Right kidney (tissue), 1 donor: ENCODE measurements at regions not wholly inside any gene's neighbourhood (a gene's known extent, or its start where the extent isn't known, plus 50 kb on each side); places are given as distances from the start of the nearest gene placed in this dataset.
A peak's percentile ranks its signal among the peaks of the same experiment; 100 is the strongest.
"Not testable (repeated sequence)": the region's sequence is repeated elsewhere in the genome, so short reads cannot be mapped to it uniquely, and the experiment has no call there.

Experiments used
- DNase-seq: peaks from one replicate; pipeline ENCODE4 v3.0.0-alpha.2; 2016

DNA sequence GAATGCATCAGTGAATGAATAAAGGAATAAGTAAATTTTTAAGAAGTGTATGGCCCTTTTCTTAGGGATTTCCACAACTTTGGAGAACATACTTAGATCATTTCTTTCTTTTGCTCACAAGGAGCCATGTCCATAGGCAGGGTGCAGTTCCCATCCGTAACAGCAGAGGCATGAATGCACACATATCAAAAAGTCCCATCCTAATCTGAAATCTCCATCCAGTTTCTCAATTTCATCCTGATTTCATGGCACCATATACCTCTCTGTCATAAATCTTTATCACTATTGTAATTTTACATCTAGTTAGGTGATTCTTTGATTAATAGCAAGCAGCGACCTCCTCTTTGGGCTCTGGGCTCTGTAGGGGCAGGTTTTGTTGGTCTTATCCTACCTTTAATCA is 359.2 kb downstream of the RRAGC start:
- no peak for DNase-seq

DNA sequence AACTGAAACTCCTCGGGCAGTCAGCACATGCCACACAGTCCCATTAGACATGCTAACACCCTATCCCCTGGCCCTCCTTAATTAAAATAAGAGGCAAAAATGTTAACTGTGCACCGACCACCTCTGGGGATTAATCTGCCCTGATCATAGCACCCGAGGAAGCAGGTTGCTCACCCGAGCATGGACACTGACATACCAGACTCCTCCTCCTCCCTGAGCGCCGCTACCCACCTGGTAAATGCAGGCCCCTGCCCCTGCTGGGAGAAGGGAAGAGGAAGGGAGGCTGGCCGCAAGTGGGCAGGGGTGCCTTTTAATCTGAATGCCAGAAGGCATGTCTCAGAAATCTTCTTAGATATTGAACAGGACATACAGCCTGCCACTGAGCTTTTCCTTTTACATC is 360.9 kb downstream of the RRAGC start:
- DNase-seq = no peak

DNA sequence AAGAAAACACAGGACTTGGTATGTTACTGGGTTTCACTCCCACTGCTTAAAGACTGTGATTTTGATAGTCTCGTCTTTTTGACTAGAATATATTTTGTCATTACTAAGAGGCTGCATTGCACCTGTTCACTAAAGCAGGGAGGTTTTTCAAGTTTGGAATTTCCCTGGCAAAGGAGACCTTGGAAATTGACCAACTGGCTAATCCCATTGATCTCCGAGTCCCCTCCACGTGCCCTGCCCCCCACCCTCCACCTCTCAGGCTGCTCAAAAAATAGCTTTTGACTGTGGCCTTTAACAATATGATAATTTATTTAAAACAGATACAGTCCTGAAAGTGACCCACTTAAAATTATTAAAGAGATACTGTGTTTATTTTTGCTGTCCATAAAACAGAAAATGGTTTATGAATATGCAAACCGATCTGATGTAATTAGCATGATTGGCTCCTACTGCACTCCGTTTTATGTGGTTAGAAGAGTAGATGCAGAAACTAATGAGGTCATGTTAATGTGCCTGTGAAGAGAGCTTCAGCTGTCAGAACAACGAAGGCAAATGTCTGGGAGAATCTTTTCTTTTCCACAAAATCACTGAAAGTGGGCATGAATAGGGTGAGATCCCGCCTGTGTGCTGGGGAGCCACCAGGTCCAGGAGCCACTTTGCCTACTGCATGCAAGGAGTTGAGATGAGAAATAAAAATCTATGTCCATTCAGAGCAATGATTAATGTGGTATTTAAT is 361.5 kb downstream of the RRAGC start:
- DNase-seq = no peak

DNA sequence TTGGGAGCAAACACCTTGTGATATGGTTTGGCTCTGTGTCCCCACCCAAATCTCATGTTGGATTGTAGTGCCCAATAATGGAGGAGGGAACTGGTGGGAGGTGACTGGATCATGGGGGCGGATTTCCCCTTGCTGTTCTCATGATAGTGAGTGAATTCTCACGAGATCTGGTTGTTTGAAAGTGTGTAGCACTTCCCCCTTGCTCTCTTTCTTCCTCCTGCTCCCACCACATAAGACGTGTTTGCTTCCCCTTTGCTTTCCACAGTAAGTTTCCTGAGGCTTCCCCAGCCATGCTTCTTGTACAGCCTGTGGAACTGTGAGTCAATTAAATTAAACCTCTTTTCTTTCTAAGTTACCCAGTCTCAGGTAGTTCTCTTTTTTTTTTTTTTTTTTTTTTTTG is 366.3 kb downstream of the RRAGC start:
- not testable (repeated sequence) for DNase-seq

DNA sequence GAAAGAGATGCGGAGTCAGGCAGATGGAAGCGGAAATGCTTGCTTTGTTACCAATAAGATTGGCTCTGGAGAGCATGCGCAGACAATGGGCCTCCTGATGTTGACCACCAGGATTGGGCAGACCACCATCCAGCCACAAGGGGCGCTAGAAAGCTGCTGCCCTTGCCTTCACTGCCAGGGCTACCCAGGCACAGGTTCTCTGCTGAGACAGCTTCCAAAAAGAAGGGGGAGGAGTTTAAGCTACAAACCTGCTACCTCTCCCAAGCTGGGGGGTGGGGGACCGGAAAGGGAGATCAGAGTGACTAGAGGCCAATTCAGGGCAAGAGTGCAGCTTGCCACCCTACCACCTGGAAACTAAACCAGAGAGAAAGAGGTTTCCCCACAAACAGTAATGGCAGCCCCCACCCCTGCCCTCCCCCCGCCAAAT is 369.7 kb downstream of the RRAGC start:
- DNase-seq = no peak

DNA sequence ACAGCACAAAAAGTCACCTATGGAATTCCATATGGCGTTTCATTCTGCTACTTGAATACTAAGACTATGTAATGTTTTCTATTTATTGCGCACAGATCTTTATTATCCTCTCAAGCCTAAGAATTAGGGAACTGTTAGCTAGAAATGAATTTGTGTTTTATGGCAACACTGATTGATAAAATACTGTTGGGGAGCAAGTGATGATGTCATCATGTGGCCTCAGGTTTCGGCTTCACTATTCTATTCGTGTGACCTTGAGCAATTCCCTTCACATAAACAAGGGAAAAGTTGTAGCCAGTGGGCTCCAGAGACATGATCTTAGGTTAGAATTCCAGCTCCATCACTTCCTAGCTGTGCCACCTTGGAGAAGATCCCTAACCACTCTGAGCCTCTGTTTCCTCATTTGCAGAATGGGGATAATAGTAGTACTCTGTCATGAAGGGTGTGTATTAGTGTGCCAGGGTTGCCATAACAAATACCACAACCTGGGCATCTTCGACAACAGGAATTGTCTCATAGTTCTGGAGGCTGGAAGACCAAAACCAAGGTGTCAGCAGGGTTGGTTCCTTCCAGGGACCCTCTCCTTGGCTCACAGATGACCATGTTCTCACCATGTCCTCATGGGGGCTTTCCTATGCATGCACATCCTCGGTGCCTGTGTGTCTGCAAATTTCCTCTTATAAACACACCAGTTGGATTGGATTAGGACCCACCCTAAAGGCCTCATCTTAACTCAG is 371.2 kb downstream of the RRAGC start:
- no peak for DNase-seq

DNA sequence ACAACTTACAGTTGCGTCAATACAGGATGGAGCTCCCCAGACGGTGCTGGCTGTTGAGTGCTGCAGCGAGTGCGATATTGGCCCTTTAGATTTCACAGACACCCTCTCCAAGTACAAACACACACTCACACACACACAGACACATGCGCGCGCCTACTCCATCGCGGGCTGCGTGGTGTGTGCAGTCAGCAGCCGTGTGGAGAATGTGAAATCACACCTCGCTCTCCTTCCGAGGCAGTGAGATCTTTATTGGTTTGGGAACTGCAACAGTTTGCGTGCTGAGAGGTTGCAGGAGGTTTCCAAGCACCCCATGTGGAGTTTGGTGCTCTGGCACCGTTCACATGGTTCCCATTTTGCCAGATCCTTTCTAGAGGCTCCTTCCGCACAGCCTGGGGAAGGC is 372.2 kb downstream of the RRAGC start:
- no peak for DNase-seq

DNA sequence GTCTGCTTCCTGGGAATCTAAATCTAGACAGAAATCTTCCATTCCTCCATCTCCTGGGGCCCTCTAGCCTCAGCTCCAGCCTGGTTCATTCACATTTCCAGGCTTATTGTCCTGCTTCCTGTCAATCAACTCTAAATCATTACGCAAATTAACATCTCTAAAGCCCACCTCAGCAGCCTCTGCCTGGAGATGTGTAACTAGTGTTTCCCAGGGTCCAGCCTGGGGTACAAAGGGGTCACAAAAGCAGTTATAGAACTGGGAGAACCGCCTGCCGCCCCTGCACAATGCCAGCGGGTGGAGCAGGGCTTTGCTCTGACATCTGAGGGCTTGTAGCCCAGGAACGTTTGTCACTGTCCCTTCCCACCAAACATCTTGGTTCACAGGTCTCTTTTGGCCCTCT is 373.5 kb downstream of the RRAGC start:
- DNase-seq = no peak

DNA sequence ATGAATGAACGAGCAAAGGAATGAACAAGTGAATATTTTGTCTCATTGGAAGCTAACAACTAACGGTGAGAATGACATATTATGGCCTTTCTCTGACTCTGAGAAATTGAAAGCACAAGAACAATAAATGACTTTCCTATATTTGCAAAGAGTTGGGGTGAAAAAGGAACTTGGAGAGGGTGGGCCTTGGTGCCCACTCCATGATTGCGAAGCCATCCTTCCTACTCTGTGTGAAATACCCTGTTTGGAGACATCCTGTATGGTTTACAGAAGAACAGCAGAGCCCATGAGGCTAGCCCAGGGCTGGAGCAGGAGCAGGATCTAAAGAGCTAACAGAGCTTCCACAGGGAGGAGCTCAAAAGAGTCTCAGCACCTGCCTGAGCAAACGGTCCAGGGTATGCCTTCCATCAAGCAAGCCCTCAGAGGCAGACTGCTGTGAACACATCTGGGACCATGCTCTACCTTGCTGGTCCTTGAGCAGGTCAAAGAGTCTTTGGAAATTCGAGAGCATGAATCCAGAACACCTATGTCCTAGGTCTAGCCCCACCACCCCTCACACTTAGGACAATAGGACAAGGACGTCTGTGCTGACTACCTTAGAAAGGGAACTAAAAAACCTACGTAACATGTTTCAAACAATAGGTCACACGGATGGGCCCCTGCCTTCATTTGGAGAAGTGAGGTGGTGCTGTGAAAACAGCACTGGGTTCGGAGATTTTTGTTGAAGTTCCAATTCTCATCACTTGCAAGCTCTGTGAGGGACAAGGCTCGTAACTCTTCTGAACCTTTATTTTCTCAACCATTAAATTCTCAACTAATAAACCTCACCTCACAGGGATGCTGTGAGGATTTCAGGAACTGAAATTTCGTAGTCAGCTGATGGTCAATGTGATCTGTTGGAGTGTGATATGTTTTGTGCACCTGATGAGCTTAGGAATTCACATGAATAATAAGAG is 377.4 kb downstream of the RRAGC start:
- no peak for DNase-seq

DNA sequence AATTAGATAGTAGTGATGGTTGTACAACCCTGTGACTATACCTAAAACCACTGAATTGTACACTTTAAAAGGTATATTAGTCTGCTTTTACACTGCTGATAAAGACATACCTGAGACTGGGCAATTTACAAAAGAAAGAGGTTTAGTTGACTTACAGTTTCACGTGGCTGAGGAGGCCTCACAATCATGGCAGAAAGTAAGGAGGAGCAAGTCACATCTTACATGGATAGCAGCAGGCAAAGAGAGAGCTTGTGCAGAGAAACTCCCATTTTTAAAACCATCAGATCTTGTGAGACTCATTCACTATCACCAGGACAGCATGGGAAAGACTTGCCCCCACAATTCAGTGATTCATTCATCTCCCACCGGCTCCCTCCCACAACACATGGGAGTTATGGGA is 379.9 kb downstream of the RRAGC start:
- not testable (repeated sequence) for DNase-seq

DNA sequence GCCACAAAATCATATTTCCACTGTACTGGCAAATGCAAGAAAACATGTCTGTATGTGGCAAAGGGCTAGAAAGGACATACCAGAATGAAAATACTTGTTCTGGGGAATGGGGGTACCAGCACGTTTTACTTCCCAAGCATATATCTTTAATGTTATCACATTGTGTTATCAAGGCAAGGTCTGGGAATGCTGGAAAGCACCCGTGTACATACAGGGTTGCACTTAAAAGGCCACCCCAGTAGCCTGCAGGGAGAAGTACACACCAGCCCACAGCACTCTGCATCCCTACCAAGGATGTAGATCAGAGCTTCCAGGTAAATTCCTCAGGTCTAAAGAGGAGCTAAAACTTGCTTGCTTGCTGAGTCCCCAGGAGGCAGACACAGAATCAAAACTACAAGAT is 381.8 kb downstream of the RRAGC start:
- DNase-seq = no peak

DNA sequence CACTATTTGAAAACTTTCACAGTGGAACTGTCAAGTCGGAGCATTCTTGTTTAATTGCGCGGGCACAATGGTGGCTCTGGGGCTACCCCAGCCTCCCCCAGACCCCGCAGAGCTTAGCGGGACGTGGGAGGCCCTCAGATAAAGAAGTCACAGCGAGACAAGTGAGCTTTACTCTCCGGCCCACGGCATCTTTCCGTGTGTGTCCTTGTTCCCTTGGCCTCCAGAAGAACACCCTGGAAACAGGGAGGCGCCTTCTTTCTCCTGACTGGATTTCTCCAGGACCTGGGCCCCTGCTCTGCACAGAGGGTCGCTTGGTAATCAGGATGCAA is 382.8 kb downstream of the RRAGC start:
- peak; percentile 32 for DNase-seq

DNA sequence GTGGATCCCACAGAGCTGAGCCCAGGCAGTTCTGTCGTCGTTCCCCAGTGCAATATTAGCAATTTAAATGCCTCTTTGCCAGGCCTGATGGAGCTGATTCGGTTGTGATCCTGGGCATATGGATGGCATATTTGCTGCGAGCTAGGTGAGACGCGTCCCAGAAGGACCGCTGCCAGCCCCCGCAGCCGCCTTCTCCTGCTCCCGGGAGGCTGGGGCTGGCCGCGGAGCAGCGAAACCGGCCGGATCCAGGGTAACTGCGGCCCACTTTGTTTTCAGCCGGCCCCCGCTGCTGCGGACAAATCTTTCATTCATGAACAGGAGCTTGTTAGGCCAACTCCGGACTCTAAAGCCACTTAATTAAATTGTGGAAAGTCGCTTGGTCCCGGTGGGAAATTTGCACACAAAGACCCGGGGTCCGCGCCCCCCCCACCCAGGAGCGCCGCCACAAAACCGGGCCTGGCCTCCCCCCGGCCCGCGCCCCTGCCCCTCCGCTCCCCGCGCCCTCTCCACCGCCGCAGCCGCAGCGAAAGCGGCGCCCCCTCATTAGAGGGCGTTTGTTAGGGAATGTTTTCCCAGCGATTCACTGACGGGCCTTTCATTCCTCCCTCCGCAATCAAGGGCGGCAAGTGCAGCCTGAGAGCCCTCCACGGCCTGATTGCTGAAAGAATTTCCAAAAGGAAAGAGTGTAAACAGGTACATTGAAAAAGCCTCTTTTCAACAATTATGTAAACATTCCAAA is 383.3 kb downstream of the RRAGC start:
- DNase-seq = peak; percentile 48

DNA sequence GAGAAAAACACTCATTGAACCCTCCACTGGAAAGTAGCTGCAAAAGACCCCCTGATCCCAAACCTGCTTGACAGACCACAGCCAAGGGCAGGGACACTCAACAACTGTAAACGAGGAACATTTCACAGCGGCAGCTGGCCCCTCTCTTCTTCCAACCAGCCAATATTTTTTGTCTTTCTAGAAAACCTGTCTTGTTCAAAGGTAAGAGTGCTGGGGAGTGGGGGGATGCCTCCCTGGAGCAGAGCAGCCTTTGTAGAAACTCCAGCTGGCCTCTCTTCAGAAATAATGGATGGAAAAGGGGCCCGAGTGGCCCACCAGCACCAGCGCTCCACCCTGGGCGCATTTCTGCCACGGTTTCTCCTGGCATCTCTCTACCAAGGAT is 384.0 kb downstream of the RRAGC start:
- DNase-seq = no peak

DNA sequence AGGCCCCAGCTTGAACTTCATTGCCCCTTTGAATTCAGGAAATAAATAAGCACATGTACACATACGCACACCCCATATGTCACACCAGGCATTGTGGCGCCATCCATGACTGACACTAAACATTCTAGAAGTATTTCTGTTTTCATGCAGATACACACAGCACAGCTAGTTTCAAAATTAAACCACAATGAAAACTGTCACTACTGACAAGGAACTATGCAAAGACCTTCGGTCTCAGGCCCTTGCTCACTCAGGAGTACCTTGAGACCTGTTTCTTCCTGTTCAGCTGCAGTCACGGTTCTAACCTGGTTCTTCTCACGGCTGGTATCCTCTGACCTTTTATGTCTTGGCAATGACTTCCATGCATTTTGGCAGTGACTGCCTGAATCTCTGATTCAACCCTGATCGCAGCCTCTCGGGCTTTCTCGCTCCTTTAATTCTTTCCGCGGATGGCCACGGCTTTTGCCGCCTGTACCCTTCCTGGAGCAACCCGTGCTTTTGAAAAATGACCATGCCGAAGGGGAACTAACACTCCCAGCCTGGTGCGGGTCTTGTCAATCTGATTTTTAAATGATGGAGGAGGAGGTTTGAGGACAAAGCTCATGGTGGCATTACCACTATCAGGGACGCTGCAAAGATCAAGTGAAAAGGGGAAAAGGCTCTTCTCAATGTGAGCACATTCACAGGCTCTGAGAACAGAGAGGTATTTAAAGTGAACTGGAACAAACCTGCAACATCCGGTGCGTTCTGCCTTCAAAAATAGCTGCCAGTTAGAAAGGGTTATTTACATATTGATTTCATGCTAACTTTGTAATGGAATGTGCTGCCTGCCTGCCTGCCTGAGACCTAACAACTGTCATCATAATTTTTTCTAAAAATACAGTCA is 384.6 kb downstream of the RRAGC start:
- no peak for DNase-seq

DNA sequence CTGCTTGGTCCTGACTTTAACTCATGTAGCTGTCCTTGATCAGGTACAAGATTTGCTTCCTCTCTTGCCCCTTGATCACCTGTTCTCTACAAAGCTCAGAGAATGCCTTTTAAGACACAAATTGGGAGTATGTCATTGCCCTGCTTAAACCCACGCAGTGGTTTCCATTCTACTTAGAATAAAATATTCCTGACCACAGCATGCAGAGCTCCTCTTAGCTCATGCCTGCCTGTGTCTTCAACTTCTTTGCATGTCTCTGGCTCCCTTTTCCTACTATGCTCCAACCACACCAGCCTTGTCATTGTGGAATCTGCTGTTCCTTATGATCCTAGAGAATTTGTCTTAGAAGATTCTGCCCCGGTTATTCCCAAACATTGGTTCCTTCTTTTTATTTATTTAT is 393.1 kb downstream of the RRAGC start:
- no peak for DNase-seq

DNA sequence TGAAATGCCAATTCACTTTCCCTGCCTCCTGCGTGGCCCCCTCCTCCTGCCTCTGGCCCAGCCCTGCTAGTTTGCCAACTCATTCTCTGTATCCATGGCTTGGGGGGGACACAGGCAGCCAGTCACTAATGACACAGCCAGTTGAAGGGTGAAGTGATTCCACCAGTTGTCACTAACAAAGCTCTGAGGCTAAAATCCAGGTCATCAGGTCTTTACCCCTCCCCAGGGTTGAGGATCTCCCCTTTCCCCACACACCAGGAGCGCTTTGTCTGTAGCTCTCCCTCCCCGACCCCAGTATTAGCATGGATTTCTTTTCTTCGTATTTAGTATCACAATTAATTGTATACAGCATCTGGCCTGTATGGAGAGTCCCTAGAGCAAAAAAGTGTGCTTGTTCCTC is 394.1 kb downstream of the RRAGC start:
- DNase-seq = no peak

DNA sequence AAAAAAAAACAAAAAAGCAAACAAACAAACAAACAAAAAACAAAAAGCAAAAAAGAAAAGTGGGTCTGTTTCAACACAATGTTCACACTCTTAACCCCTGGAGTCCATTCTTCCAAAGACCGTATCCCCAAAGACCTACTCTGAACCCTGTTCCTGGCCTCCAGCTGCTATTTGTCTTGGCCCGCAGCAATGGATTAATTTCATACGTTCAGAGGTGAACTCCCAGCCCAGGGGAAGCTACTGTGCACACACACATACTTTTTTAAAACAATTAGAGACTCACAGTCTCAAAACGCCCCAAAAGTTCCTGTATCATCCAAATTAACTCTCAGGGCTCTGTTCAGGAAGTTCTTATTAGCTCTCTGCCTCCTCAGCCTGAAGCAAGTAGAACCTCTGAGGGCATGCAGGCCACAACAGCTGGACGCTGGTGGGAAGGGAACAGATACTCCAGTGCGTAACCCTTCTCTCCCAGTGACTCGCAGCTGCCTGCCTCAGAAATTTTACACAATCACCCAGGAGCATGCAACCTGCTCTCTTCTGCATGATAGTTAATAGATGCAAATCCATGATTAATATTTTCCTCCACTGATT is 395.4 kb downstream of the RRAGC start:
- DNase-seq = no peak

DNA sequence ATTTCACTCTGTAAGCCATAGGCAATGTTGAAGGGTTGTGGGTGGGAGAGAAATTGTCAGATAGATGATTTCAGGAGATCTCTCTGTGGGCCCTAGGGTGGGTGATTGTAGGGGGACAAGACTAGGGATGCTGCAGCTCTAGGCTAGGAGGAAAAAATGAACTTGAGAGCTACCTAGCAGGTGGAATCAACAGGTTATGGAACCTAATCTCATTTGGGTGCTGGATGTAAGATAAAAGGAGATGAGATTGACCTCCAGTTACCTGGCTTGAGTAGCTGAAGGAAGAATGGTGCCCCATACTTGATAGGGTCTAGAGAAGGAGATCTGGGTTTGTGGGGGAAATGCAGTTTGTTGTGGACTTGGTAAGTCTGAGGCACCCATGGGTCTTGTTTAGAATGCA is 396.5 kb downstream of the RRAGC start:
- no peak for DNase-seq

DNA sequence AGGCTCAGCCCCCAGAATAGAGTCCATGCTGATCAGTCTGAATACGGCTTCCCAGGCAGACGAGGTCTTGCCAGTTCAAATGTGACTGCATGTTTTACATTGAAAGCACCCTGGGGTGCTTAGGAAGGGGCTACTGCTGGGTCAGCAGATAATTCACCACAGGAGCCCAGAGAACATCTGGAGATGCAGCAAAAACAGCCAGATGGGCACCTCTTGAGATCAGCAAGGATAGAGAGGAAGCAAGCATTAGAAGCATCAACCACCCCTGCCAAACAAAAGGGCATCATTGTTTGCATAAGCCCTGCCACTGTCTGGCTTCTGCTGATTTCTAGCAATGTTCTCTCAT is 403.1 kb downstream of the RRAGC start:
- DNase-seq = no peak
